Hepatic stellate cell (primary cell): ENCODE measurements at regions not wholly inside any gene's neighbourhood (a gene's known extent, or its start where the extent isn't known, plus 50 kb on each side); places are given as distances from the start of the nearest gene placed in this dataset.

Source experiments
- DNase-seq: peaks from one replicate; pipeline ENCODE4 v3.0.0; 2011; ENCODE audit warnings: low spot score

- DNase-seq = no peak
These were observed 615.0 kb upstream of the FANCL start for GRCh38 chr2:58856100-58856499.

GRCh38 chr2:58853420-58853819 lies 612.3 kb upstream of the FANCL start:
- no peak for DNase-seq

- DNase-seq = no peak
These were observed 611.8 kb upstream of the FANCL start for GRCh38 chr2:58852905-58853304.

GRCh38 chr2:58852243-58852642 lies 611.1 kb upstream of the FANCL start:
- DNase-seq = no peak

- DNase-seq = no peak
These were observed 610.5 kb upstream of the FANCL start for GRCh38 chr2:58851598-58851997.

GRCh38 chr2:58845011-58845410 lies 603.9 kb upstream of the FANCL start:
- no peak for DNase-seq

GRCh38 chr2:58842501-58843155 lies 601.5 kb upstream of the FANCL start:
- DNase-seq = no peak

- DNase-seq = no peak
These were observed 593.3 kb upstream of the FANCL start for GRCh38 chr2:58834404-58834803.

- no peak for DNase-seq
These were observed 585.7 kb upstream of the FANCL start for GRCh38 chr2:58826795-58827194.

- no peak for DNase-seq
These were observed 571.7 kb upstream of the FANCL start for GRCh38 chr2:58812771-58813344.

- DNase-seq = no peak
These were observed 564.0 kb upstream of the FANCL start for GRCh38 chr2:58805126-58805525.

GRCh38 chr2:58803192-58803591 lies 562.1 kb upstream of the FANCL start:
- DNase-seq = no peak

- DNase-seq = no peak
These were observed 559.8 kb upstream of the FANCL start for GRCh38 chr2:58800881-58801280.

GRCh38 chr2:58798676-58799208 lies 557.6 kb upstream of the FANCL start:
- DNase-seq = no peak

- no peak for DNase-seq
These were observed 555.2 kb upstream of the FANCL start for GRCh38 chr2:58796239-58796910.

GRCh38 chr2:58794916-58795315 lies 553.8 kb upstream of the FANCL start:
- DNase-seq = no peak

- no peak for DNase-seq
These were observed 553.0 kb upstream of the FANCL start for GRCh38 chr2:58794103-58794502.

- no peak for DNase-seq
These were observed 547.3 kb upstream of the FANCL start for GRCh38 chr2:58788402-58788801.

- DNase-seq = no peak
These were observed 529.7 kb upstream of the FANCL start for GRCh38 chr2:58770846-58771245.

- no peak for DNase-seq
These were observed 528.7 kb upstream of the FANCL start for GRCh38 chr2:58769864-58770234.

- DNase-seq = no peak
These were observed 528.2 kb upstream of the FANCL start for GRCh38 chr2:58769111-58769863.

- no peak for DNase-seq
These were observed 527.6 kb upstream of the FANCL start for GRCh38 chr2:58768715-58769080.
